ENCODE measurements at regions not wholly inside any gene's neighbourhood (a gene's known extent, or its start where the extent isn't known, plus 50 kb on each side); places are given as distances from the start of the nearest gene placed in this dataset.

DNA sequence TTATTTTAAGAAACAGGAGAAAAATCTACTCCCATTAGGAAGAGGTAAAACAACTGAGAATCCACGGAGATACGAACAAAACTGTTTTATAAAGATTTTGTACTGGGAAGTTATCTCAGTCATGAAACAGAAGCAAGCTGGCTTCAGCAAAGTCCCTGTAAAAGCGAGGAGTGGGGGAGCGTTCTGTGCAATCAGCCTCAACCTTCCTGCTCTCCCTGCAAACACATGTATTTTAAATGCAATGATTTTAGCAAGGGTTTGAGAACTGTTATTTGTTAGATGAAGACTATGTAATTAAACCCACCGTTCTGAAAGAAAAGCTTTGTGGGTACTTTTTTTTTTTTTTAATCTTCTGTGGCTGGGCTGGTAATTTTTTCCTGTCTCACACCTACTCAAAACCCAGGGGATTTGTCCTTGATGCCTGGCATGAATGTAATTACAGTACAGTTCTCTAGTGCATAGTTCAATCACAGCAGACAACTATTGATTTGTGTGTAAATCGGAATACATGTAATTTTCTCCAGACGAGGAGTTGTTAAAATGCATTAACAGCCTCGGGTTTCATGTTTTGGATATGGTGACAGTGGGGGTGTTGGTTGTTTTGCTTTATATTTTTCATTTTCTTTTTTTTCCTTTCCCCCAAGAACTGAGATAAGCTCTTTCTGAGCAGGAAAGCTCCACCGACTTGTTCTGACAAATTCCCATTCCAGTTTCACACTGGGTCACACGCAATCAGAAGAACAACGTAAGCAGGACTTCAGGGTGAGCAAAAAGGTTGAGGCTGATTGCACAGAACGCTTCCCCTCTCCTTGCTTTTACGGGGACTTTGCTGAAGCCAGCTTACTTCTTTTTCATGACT, 153.6 kb downstream of the PHLDA1 start (continued):
- TF ChIP-seq EGR2 (tag by site-specific recombination; IDR thresholded peaks at IDR 0.05; ENCODE audit: low read depth) = peak; percentile 30; the same call in 1 of the 2 replicates
- TF ChIP-seq GFI1B (tag by site-specific recombination; IDR thresholded peaks at IDR 0.05) = peak; percentile 74

GRCh38 chr12:75876832-75877762, 154.5 kb downstream of the PHLDA1 start:
- POLR2A ChIA-PET = no interaction called here
- Histone ChIP-seq H3K4me1 (ENCODE audit: control insufficient read depth, insufficient read depth, low read length) (peaks cover 18% of the 10 kb centered on the region), H3K9me3 (ENCODE audit: control insufficient read depth, insufficient read depth, low read depth, low read length) (no peaks in the 10 kb centered on the region), H3K36me3 (ENCODE audit: control insufficient read depth in 2 of 2, insufficient read depth in 1 of 2, low read length in 2 of 2) (no peaks in the 10 kb centered on the region), H3K27ac (ENCODE audit: extremely low read depth, low read depth, low read length) (no peak overlapping the region), H3K4me3 (ENCODE audit: low read depth, low read length) (no peak overlapping the region)
- CTCF ChIA-PET = interaction anchor here (0.6 kb wide), 2 partner anchors 107 to 753 kb away, joined by 4 to 5 read pairs; no protein-coding TSS in a partner anchor
- no peak for TF ChIP-seq ZNF157 (tag by site-specific recombination; IDR thresholded peaks at IDR 0.05)
- no peak for TF ChIP-seq INSM2 (tag by site-specific recombination; IDR thresholded peaks at IDR 0.05)
- 0 out of 2 replicates have a peak, but pooled peaks have one; percentile 15 for TF ChIP-seq PRDM10 (tag by site-specific recombination; IDR thresholded peaks at IDR 0.05)
- peak; percentile 60; the same call in 1 of the 2 replicates for TF ChIP-seq PRDM1 (tag by site-specific recombination; IDR thresholded peaks at IDR 0.05)

- no peak overlapping the region for H3K27ac ChIP-seq (ENCODE audit: extremely low read depth, low read depth, low read length)
Observed at GRCh38 chr12:75874441-75874840, 157.1 kb downstream of the PHLDA1 start.

DNA sequence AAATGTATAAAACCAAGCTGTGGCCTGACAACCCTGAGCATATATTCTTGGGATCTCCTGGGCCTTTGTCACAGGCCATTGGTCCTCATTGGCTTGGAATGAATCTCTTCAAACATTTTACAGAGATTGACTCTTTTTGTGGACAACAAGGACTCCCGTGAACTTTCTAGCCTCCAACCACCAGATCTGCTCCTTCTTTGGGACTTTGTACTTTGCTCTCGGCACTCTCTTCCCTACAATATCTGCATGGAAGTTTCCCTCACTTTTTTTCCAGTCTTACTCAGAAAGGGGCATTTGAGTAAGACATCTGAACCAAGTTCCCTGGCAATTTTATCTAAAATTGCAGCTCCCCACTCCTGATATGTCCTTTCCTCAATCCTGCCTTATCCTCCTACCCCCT, 158.8 kb downstream of the PHLDA1 start:
- Histone ChIP-seq H3K36me3 (ENCODE audit: control insufficient read depth in 2 of 2, insufficient read depth in 1 of 2, low read length in 2 of 2) (no peaks in the 10 kb centered on the region), H3K9me3 (ENCODE audit: control insufficient read depth, insufficient read depth, low read depth, low read length) (no peaks in the 10 kb centered on the region), H3K4me3 (ENCODE audit: low read depth, low read length) (no peak overlapping the region), H3K4me1 (ENCODE audit: control insufficient read depth, insufficient read depth, low read length) (peaks cover 9% of the 10 kb centered on the region), H3K27ac (ENCODE audit: extremely low read depth, low read depth, low read length) (no peak overlapping the region)
- POLR2A ChIA-PET = no interaction called here
- CTCF ChIA-PET = interaction anchor here (0.7 kb wide), 1 partner anchor 585 kb away, joined by 3 read pairs; no protein-coding TSS in a partner anchor
- TF ChIP-seq ZNF37A (tag by site-specific recombination; IDR thresholded peaks at IDR 0.05) (no peak), ZNF266 (tag by site-specific recombination; IDR thresholded peaks at IDR 0.05; ENCODE audit: low read depth) (no peak), ZBTB6 (tag by site-specific recombination; IDR thresholded peaks at IDR 0.05) (no peak), PATZ1 (tag by site-specific recombination; IDR thresholded peaks at IDR 0.05) (no peak), ZNF146 (tag by site-specific recombination; IDR thresholded peaks at IDR 0.05) (no peak), SETDB1 (IDR thresholded peaks at IDR 0.05; ENCODE audit: insufficient read length, low read length) (no peak)
- TF ChIP-seq, protein P1, sequence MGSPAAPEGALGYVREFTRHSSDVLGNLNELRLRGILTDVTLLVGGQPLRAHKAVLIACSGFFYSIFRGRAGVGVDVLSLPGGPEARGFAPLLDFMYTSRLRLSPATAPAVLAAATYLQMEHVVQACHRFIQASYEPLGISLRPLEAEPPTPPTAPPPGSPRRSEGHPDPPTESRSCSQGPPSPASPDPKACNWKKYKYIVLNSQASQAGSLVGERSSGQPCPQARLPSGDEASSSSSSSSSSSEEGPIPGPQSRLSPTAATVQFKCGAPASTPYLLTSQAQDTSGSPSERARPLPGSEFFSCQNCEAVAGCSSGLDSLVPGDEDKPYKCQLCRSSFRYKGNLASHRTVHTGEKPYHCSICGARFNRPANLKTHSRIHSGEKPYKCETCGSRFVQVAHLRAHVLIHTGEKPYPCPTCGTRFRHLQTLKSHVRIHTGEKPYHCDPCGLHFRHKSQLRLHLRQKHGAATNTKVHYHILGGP (tag by site-specific recombination; IDR thresholded peaks at IDR 0.05) = no peak

More at GRCh38 chr12:75874441-75874840, 157.1 kb downstream of the PHLDA1 start:
- CTCF ChIA-PET = no interaction called here
- POLR2A ChIA-PET = no interaction called here
- H3K36me3 ChIP-seq (ENCODE audit: control insufficient read depth in 2 of 2, insufficient read depth in 1 of 2, low read length in 2 of 2) = no peaks in the 10 kb centered on the region
- no peak for TF ChIP-seq ZNF366 (tag by site-specific recombination; conservative IDR thresholded peaks at IDR 0.05)
- H3K4me1 ChIP-seq (ENCODE audit: control insufficient read depth, insufficient read depth, low read length) = peaks cover 16% of the 10 kb centered on the region
- H3K9me3 ChIP-seq (ENCODE audit: control insufficient read depth, insufficient read depth, low read depth, low read length) = no peaks in the 10 kb centered on the region
- no peak overlapping the region for H3K4me3 ChIP-seq (ENCODE audit: low read depth, low read length)
